Cardiac fibroblast (primary cell): ENCODE measurements at regions not wholly inside any gene's neighbourhood (a gene's known extent, or its start where the extent isn't known, plus 50 kb on each side); places are given as distances from the start of the nearest gene placed in this dataset.

ENCODE experiments used
- DNase-seq, 2 donors: peaks; one replicate each; pipeline versions ENCODE4 v3.0.0 to v3.0.0-alpha.2; 2010; ENCODE audit warnings: low read depth in 2 of 2
- H3K4me3 ChIP-seq, 2 donors: replicated peaks in 1 of 2; 1 replicate in 1 of 2; 2 replicates in 1 of 2; pipeline ENCODE4 v1.5.1; 2011; ENCODE audit warnings: low read depth in 2 of 2, low read length in 2 of 2, mild to moderate bottlenecking in 2 of 2, moderate library complexity in 1 of 2
- TF ChIP-seq, protein P1 (sequence below): IDR thresholded peaks from one replicate; pipeline ENCODE4 v1.5.1; 2011; ENCODE audit warnings: low read depth, mild to moderate bottlenecking, low read length, inconsistent platforms

DNA sequence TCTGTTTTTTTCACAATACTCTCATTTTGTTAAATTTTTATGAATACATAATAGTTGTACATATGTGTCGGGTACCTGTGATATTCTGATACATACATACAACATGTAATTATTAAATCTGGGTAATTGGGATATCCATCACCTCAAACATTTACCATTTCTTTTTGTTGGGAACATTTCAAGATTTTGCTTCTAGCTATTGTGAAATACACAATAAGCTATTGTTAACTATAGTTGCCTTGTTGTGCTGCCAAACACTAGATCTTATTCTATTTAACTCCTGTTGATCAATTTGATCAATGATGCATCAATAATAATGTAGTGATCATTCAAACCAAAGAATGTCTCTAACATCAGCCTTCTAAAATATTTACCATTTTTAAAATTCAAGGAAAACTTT lies 234.6 kb upstream of the NR5A2 start:
- TF ChIP-seq, protein P1, sequence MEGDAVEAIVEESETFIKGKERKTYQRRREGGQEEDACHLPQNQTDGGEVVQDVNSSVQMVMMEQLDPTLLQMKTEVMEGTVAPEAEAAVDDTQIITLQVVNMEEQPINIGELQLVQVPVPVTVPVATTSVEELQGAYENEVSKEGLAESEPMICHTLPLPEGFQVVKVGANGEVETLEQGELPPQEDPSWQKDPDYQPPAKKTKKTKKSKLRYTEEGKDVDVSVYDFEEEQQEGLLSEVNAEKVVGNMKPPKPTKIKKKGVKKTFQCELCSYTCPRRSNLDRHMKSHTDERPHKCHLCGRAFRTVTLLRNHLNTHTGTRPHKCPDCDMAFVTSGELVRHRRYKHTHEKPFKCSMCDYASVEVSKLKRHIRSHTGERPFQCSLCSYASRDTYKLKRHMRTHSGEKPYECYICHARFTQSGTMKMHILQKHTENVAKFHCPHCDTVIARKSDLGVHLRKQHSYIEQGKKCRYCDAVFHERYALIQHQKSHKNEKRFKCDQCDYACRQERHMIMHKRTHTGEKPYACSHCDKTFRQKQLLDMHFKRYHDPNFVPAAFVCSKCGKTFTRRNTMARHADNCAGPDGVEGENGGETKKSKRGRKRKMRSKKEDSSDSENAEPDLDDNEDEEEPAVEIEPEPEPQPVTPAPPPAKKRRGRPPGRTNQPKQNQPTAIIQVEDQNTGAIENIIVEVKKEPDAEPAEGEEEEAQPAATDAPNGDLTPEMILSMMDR: no peak
- no peak for DNase-seq
- H3K4me3 ChIP-seq: no peak overlapping the region

DNA sequence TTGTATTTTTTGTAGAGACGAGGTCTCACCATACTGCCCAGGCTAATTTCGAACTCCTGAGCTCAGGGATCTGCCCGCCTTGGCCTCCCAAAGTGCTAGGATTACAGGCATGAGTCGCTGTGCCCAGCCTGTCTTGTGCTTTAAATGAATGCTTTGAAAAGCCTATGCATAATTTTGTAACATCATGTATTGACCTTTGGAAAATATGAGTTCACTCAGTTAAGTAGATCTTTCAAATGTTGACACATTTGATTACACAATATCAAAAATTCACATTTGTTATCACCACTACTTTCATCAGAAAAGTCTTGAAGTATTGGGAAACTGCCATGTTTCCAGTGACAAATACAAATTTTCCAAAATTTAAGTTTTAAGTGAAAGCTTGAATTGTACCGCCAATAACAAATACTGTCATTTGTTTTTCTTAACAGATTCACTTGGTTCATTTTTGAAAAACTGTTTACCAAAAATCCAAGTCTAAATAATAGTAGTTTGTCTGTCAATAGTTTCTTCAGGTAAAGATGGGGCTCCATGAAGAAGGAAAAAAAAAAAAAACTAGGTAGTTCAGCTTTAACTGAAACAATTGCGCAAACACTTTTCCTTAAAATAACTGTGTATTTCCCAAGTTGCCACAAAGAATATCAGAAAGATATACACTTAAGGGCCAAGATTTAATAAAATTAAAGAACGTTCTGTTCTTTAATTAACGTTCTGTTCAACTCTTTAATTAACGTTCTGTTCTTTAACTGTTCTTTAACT lies 233.2 kb upstream of the NR5A2 start:
- H3K4me3 ChIP-seq: no peak overlapping the region
- DNase-seq: peak; percentile 16 to 33
- TF ChIP-seq, protein P1: no peak

DNA sequence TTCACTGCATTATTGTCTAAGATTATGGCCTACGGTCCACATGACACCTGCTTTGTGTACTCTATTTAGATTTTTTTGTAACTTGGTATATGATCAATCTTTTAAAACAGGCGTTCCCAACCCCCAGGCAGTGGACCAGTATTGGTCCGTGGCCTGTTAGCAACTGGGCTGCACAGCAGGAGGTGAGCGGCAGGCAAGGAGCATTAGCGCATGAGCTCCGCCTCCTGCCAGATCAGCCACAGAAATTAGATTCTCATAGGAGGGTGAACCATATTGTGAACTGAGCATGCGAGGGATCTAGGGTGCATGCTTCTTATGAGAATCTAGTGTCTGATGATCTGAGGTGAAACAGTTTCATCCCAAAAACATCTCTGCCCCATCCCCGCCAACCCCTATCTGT lies 228.4 kb upstream of the NR5A2 start:
- no peak overlapping the region for H3K4me3 ChIP-seq
- DNase-seq: no peak
- TF ChIP-seq, protein P1: no peak

DNA sequence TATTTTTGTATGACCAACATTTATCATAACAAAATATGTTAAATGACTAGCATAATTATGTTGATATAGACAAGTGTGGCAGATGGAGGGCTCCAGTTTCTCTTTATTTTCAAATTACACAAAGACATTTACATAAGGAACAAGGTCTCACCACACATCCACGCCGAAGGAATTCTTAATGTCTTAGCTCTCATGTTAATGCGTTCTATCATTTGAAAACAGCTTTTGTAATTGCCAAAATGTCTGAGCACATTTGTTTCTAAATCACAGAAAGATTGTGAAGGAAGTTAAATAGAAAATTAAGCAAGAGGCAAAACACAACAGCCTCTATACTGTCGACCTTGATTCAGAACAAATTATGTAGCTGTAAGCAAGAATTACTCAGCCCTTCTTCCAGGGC lies 223.0 kb upstream of the NR5A2 start:
- DNase-seq: no peak
- no peak overlapping the region for H3K4me3 ChIP-seq
- TF ChIP-seq, protein P1: no peak

DNA sequence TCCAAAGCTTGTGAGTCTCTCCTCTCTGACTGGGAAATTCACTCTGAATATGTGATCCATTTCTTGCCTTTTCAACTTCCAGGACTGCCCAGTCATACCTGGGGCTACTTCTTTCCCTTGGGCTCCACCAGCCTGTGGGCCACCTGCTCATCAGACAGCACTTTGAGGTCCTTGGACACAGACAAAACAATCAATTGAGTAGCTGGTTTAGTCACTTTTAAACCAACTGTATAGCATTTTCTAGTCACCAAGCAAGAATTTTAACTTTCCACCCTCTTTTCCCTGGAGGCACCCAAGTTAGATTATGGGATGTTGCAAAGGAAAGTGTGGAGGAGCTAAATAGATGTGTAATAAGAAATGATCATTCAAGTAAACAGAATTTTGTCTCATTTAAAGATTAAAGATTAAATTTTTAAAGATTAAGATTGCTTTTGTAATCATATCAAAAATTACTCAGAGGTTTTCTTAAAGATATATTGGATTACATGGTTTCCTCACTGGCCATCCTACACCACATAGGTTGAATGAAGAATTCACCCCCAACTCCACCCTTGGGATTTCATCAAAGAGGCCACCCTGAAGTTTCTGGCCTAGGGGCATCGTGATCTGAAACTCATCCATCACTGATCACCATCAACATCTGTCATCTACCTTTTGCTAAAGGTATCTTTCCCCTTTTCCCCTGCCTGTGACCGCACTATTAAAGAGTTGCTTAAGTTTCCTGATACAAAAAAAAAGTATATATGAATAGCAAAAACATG lies 219.2 kb upstream of the NR5A2 start:
- H3K4me3 ChIP-seq: no peak overlapping the region
- peak in 1 of 2 donors; percentile 53 for DNase-seq
- TF ChIP-seq, protein P1: no peak

DNA sequence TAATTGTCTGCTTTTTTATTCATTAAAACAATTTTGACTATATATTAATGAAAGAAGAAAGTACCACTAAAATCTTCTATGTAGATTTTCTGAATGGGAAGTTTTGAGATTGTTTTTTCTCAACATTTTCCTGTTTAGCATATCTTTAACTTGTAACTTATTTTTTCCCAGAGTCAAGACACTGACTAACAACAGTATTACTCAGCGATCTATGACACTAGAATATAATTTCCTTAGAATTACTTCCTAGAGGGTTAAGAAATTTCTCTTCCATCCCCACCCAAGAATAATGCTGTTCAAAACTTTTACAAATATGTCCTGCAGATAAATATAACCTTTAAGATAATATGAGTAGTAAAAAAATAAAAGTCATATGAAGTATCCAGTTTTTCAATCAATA lies 218.2 kb upstream of the NR5A2 start:
- no peak overlapping the region for H3K4me3 ChIP-seq
- TF ChIP-seq, protein P1: no peak
- DNase-seq: peak in 1 of 2 donors; percentile 17
